GM12878 (cell line): ENCODE measurements at regions not wholly inside any gene's neighbourhood (a gene's known extent, or its start where the extent isn't known, plus 50 kb on each side); places are given as distances from the start of the nearest gene placed in this dataset.
A peak's percentile ranks its signal among the peaks of the same experiment; 100 is the strongest.

Experiments used
- ATAC-seq: fragments of 200-7000 bp; cut with Tn5 transposase; 3 replicates; pipeline ENCODE4 v1.9.1; 2020; ENCODE audit warnings: mild to moderate bottlenecking, moderate library complexity
- BruUV-seq: library from RNA; stranded (reverse); fragments of 400-500 nt; replicated peaks from 2 replicates; lab custom pipeline; 2021; lab: Mats Ljungman, UMichigan
- CTCF ChIA-PET: fragments of 300-600 bp; sonication (Branson Sonifier 250); formaldehyde crosslinking; extraction: SDS; loops from one replicate; lab custom pipeline; 2021; ENCODE audit warnings: inconsistent platforms; lab: Yijun Ruan, JAX
- POLR2A ChIA-PET: fragments of 350-600 bp; formaldehyde crosslinking; extraction: SDS; loops from one replicate; lab custom pipeline; 2021; ENCODE audit warnings: inconsistent platforms; lab: Charles Lee
- RAD21 ChIA-PET: fragments of 300-600 bp; sonication (Branson Sonifier 250); formaldehyde crosslinking; loops from one replicate; lab custom pipeline; 2023; ENCODE audit warnings: antibody characterized with exemption; ENCODE audit not compliant: unreplicated experiment; lab: Charles Lee
- SMC1A ChIA-PET: fragments of 300-600 bp; sonication (Branson Sonifier 250); formaldehyde crosslinking; loops from one replicate; lab custom pipeline; 2023; ENCODE audit not compliant: unreplicated experiment, uncharacterized antibody; lab: Charles Lee
- DNase-seq: peaks from one replicate; pipeline ENCODE4 v3.0.0-alpha.2; 2011; ENCODE audit warnings: low read depth, low spot score
- FAIRE-seq: peaks from 3 replicates; lab custom pipeline; 2011; peaks lifted over from hg19 to GRCh38; lab: Jason Lieb, UNC
- H2AFZ ChIP-seq: 2 replicates; pipeline ENCODE4 v1.6.0; 2011; ENCODE audit warnings: low read depth, low read length, control low read depth; ENCODE audit not compliant: control insufficient read depth
- H3K27ac ChIP-seq: 2 replicates; pipeline ENCODE4 v1.5.1; 2011; ENCODE audit warnings: control low read depth; ENCODE audit not compliant: control insufficient read depth, insufficient read depth
- H3K27me3 ChIP-seq, 2 experiments: replicated peaks in 1 of 2; 2 replicates each; pipeline versions ENCODE4 v1.6.0 to v1.6.1; 2011; ENCODE audit warnings: low read length in 1 of 2; ENCODE audit not compliant: control insufficient read depth in 2 of 2, insufficient read depth in 2 of 2
- H3K36me3 ChIP-seq, 2 experiments: 2 replicates each; pipeline ENCODE4 v1.5.1; 2011; ENCODE audit warnings: low read length in 1 of 2; ENCODE audit not compliant: control insufficient read depth in 2 of 2, insufficient read depth in 2 of 2
- H3K4me1 ChIP-seq: 2 replicates; pipeline ENCODE4 v1.6.1; 2011; ENCODE audit warnings: mild to moderate bottlenecking, low read length, moderate library complexity, mixed read lengths; ENCODE audit not compliant: control insufficient read depth, insufficient read depth
- H3K4me2 ChIP-seq: 2 replicates; pipeline ENCODE4 v1.6.0; 2011; ENCODE audit warnings: control low read depth; ENCODE audit not compliant: control insufficient read depth, insufficient read depth
- H3K4me3 ChIP-seq: fragments of 200-600 bp; sonication (generic); 2 replicates; pipeline ENCODE4 v1.5.1; 2016
- H3K79me2 ChIP-seq: 2 replicates; pipeline ENCODE4 v1.6.0; 2011; ENCODE audit warnings: low read length; ENCODE audit not compliant: control insufficient read depth, insufficient read depth
- H3K9ac ChIP-seq: 2 replicates; pipeline ENCODE4 v1.8.0; 2011; ENCODE audit warnings: low read length, control low read depth, mixed read lengths; ENCODE audit not compliant: control insufficient read depth, insufficient read depth
- H3K9me3 ChIP-seq: replicated peaks from 3 replicates; pipeline ENCODE4 v1.5.1; 2011; ENCODE audit warnings: mild to moderate bottlenecking, low read length; ENCODE audit not compliant: control insufficient read depth, insufficient read depth
- H4K20me1 ChIP-seq: 2 replicates; pipeline ENCODE4 v1.6.0; 2011; ENCODE audit not compliant: control insufficient read depth, insufficient read depth
- BMI1 ChIP-seq: fragments of 450-650 bp; IDR thresholded peaks from 2 replicates; pipeline ENCODE4 v1.6.1; 2016; ENCODE audit warnings: mild to moderate bottlenecking, moderate library complexity, borderline replicate concordance
- EED ChIP-seq: sonication (generic); IDR thresholded peaks from 2 replicates; pipeline ENCODE4 v1.6.1; 2016; ENCODE audit warnings: antibody characterized with exemption, low read depth
- IKZF1 ChIP-seq: fragments of 450-650 bp; conservative IDR thresholded peaks from 2 replicates; pipeline ENCODE4 v1.6.1; 2017; ENCODE audit warnings: antibody characterized with exemption, mild to moderate bottlenecking
- LARP7 ChIP-seq: fragments of 450-650 bp; IDR thresholded peaks from 2 replicates; pipeline ENCODE4 v1.6.1; 2017; ENCODE audit warnings: mild to moderate bottlenecking
- POU2F2 ChIP-seq: IDR thresholded peaks from 3 replicates; pipeline ENCODE4 v1.6.1; 2011; ENCODE audit warnings: low read depth, mild to moderate bottlenecking, low read length, borderline replicate concordance
- RUNX3 ChIP-seq: IDR thresholded peaks from 2 replicates; pipeline ENCODE4 v1.6.1; 2012; ENCODE audit warnings: low read length, inconsistent platforms
- SIN3A ChIP-seq: IDR thresholded peaks from 2 replicates; pipeline ENCODE4 v1.6.1; 2012; ENCODE audit warnings: low read depth, low read length, improper control_type of control experiment
- TCF12 ChIP-seq: IDR thresholded peaks from 2 replicates; pipeline ENCODE4 v1.6.1; 2011; ENCODE audit warnings: low read depth, mild to moderate bottlenecking, low read length
- WGBS: methylation state at CpG from one replicate; pipeline ENCODE4 v1.1.6; 2016; ENCODE audit warnings: low lambda C conversion rate; ENCODE audit not compliant: insufficient replicate concordance, insufficient coverage; ENCODE audit errors: missing lambda C conversion rate; 5-methylcytosine and 5-hydroxymethylcytosine counted together
- in situ Hi-C: fragments of 300-500 bp; cut with MboI; formaldehyde crosslinking; loops from 9 replicates; pipeline ENCODE4 v1.14.3; 2018; ENCODE audit warnings: mixed read lengths
- intact Hi-C: fragments of 100-400 bp; cut with micrococcal nuclease; formaldehyde crosslinking; loops from one replicate; pipeline ENCODE4 v1.14.2; 2022; ENCODE audit not compliant: unreplicated experiment
- TF ChIP-seq, protein P1 (sequence below), 3 experiments: IDR thresholded peaks in 2 of 3; conservative IDR thresholded peaks in 1 of 3; 2 replicates each; pipeline ENCODE4 v1.5.1; 2011; ENCODE audit warnings: low read depth in 3 of 3, low read length in 3 of 3, mild to moderate bottlenecking in 3 of 3, control low read depth in 2 of 3, moderate library complexity in 2 of 3, inconsistent platforms in 1 of 3, mixed read lengths in 1 of 3; ENCODE audit not compliant: control insufficient read depth in 2 of 3, insufficient read depth in 1 of 3; ENCODE audit errors: extremely low read depth in 1 of 3

- RAD21 ChIA-PET = interaction anchor here (0.6 to 2.5 kb wide), 9 partner anchors 13 to 728 kb away, joined by 3 to 9 read pairs (median 4); partner anchors contain the start of gene ZNF438
- Histone ChIP-seq H3K27ac (peak overlapping the region; percentile 42; the same call in 1 of the 2 replicates), H3K4me1 (peaks cover 11% of the 10 kb centered on the region), H3K27me3 (no peaks in the 10 kb centered on the region), H3K4me2 (peak overlapping the region; percentile 91), H3K4me3 (peak overlapping the region; percentile 69), H3K36me3 (no peaks in the 10 kb centered on the region), H2AFZ (peak overlapping the region; percentile 78), H3K9ac (peak overlapping the region; percentile 78), H4K20me1 (no peaks in the 10 kb centered on the region), H3K9me3 (no peaks in the 10 kb centered on the region), H3K79me2 (no peaks in the 10 kb centered on the region)
- in situ Hi-C loops (no loop called here), intact Hi-C loops (loop anchor here (10.0 kb wide), 2 partner anchors 100 to 180 kb away; partner anchors contain the start of genes ZEB1 and ZNF438)
- SMC1A ChIA-PET = interaction anchor here (0.6 to 2.4 kb wide), 9 partner anchors 14 to 714 kb away, joined by 3 to 12 read pairs (median 3); no protein-coding TSS in a partner anchor
- peak; percentile 11 for DNase-seq
- FAIRE-seq = no peak
- CTCF ChIA-PET = interaction anchor here (0.8 kb wide), 1 partner anchor 51 kb away, joined by 3 read pairs; no protein-coding TSS in a partner anchor
- 10% methylated on average over 24 of the region's 24 CpGs for WGBS
- TF ChIP-seq BMI1 (no peak), POU2F2 (0 out of 3 replicates have a peak, but pooled peaks have one; percentile 59), RUNX3 (peak; percentile 35; the same call in 1 of the 2 replicates), SIN3A (no peak), TCF12 (0 out of 2 replicates have a peak, but pooled peaks have one; percentile 17), EED (0 out of 2 replicates have a peak, but pooled peaks have one; percentile 14), IKZF1 (peak; percentile 46), LARP7 (0 out of 2 replicates have a peak, but pooled peaks have one; percentile 13)
- TF ChIP-seq, protein P1, sequence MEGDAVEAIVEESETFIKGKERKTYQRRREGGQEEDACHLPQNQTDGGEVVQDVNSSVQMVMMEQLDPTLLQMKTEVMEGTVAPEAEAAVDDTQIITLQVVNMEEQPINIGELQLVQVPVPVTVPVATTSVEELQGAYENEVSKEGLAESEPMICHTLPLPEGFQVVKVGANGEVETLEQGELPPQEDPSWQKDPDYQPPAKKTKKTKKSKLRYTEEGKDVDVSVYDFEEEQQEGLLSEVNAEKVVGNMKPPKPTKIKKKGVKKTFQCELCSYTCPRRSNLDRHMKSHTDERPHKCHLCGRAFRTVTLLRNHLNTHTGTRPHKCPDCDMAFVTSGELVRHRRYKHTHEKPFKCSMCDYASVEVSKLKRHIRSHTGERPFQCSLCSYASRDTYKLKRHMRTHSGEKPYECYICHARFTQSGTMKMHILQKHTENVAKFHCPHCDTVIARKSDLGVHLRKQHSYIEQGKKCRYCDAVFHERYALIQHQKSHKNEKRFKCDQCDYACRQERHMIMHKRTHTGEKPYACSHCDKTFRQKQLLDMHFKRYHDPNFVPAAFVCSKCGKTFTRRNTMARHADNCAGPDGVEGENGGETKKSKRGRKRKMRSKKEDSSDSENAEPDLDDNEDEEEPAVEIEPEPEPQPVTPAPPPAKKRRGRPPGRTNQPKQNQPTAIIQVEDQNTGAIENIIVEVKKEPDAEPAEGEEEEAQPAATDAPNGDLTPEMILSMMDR (IDR thresholded peaks at IDR 0.05 in 2 of 3, conservative IDR thresholded peaks at IDR 0.05 in 1 of 3; ENCODE audit: control insufficient read depth in 2 of 3, extremely low read depth in 1 of 3, insufficient read depth in 1 of 3, low read depth in 3 of 3, low read length in 3 of 3) = no peak
- POLR2A ChIA-PET = interaction anchor here (0.9 kb wide), 1 partner anchor 9 kb away, joined by 3 read pairs; no protein-coding TSS in a partner anchor
- BruUV-seq = TSS peak; percentile 90
- peak; percentile 72 for ATAC-seq
Observed at GRCh38 chr10:31134311-31134952, 102.8 kb upstream of the ZNF438 start.
